Glutamatergic neuron (in vitro differentiated cells): ENCODE measurements at regions not wholly inside any gene's neighbourhood (a gene's known extent, or its start where the extent isn't known, plus 50 kb on each side); places are given as distances from the start of the nearest gene placed in this dataset.

Experiments used
- DNase-seq: peaks from one replicate; pipeline ENCODE4 v3.0.0; 2022
- H3K27ac Mint-ChIP-seq: one replicate; pipeline ENCODE4 v1.8.0; 2020; ENCODE audit warnings: mild to moderate bottlenecking, mixed read lengths, inconsistent platforms; ENCODE audit not compliant: unreplicated experiment
- H3K27me3 Mint-ChIP-seq: one replicate; pipeline ENCODE4 v1.8.0; 2020; ENCODE audit warnings: mild to moderate bottlenecking, moderate library complexity, mixed read lengths, inconsistent platforms; ENCODE audit not compliant: unreplicated experiment
- H3K36me3 Mint-ChIP-seq: one replicate; pipeline ENCODE4 v1.8.0; 2020; ENCODE audit warnings: mild to moderate bottlenecking, mixed read lengths, inconsistent platforms; ENCODE audit not compliant: unreplicated experiment
- H3K4me1 Mint-ChIP-seq: one replicate; pipeline ENCODE4 v1.8.0; 2020; ENCODE audit warnings: mild to moderate bottlenecking, low read depth, mixed read lengths, inconsistent platforms; ENCODE audit not compliant: unreplicated experiment
- H3K4me3 Mint-ChIP-seq: one replicate; pipeline ENCODE4 v1.8.0; 2020; ENCODE audit warnings: mild to moderate bottlenecking, mixed read lengths, inconsistent platforms; ENCODE audit not compliant: unreplicated experiment
- H3K9me3 Mint-ChIP-seq: one replicate; pipeline ENCODE4 v1.8.0; 2020; ENCODE audit warnings: mild to moderate bottlenecking, moderate library complexity, mixed read lengths, inconsistent platforms; ENCODE audit not compliant: unreplicated experiment
- CTCF ChIP-seq: fragments of 200-600 bp; sonication (generic); IDR thresholded peaks from one replicate; pipeline ENCODE4 v1.5.0; 2021; ENCODE audit not compliant: partially characterized antibody, unreplicated experiment

DNA sequence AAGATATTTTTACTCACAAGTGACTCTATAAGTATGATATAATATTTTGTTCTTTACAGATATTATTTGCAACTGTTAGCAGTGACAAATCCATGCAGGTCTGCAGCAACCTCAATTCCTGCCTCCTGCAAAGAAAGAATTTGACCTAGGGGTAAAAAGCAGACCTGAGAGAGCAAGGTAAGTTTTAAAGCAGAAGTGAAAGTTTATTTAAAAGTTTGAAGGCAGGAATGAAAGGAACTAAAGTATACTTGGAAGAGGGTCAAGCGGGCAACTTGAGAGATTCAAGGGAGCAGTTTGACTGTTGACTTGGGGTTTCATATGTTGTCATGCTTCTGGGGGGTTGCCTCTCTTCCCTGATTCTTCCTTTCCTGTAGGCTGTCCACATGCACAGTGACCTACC lies 520.1 kb upstream of the PCDH20 start:
- H3K4me1 Mint-ChIP-seq = no peaks in the 10 kb centered on the region
- no peak for TF ChIP-seq CTCF
- no peaks in the 10 kb centered on the region for H3K9me3 Mint-ChIP-seq
- no peaks in the 10 kb centered on the region for H3K36me3 Mint-ChIP-seq
- no peak overlapping the region for H3K4me3 Mint-ChIP-seq
- H3K27ac Mint-ChIP-seq = no peak overlapping the region
- H3K27me3 Mint-ChIP-seq = no peaks in the 10 kb centered on the region
- no peak for DNase-seq

DNA sequence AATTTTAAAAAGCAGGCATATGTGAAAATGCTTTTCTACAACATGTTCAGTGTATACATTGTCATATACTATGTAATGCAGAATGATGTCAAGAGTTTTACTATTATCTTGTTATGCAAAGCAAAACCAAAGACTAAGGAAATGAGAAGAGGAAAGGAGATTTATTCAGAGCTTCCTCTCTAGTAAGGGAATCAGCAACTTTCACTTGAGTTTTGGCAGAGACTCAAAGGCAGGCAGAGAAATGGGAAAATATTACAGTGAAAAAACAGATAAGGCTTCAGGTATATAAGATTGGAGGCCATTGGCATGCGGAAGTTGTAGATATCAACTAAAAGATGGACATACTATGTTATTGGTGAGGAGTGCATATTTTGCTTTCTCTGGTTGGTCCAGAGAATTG lies 512.0 kb upstream of the PCDH20 start:
- Mint-ChIP-seq H3K27me3 (no peaks in the 10 kb centered on the region), H3K4me1 (no peaks in the 10 kb centered on the region), H3K4me3 (no peak overlapping the region), H3K27ac (no peak overlapping the region), H3K36me3 (peaks cover 4% of the 10 kb centered on the region), H3K9me3 (no peaks in the 10 kb centered on the region)
- TF ChIP-seq CTCF = no peak
- DNase-seq = no peak

DNA sequence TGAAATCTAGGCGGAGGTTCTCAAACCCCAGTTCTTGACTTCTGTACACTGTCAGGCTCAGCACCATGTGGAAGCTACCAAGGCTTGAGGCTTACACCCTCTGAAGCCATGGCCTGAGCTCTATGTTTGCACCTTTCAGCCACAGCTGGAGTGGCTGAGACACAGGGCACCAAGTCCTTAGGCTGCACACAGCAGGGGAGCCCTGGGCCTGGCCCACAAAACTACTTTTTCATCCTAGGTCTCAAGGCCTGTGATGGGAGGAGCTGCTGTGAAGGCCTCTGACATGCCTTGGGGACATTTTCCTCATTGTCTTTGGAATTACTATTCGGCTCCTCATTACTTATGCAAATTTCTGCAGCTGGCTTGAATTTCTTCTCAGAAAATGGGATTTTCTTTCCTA lies 503.2 kb upstream of the PCDH20 start:
- H3K9me3 Mint-ChIP-seq = peaks cover 3% of the 10 kb centered on the region
- no peak for DNase-seq

DNA sequence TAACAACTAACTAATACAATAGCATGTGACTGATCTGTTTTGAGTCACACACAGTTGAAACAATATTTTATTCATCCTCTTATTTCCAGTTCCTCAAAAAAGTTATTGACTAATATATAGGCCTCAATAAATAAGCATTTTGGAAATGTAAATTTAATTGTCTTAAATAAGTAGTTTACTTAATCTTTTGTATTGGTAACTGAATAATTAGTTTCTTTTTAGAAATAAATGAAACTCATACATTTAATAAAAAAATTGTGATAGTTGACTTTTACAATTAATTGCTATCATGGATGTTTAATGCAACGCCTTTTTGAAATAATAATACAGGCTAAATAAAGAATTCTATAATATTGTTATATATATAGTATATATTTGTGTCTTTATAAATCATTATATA lies 500.8 kb upstream of the PCDH20 start:
- no peaks in the 10 kb centered on the region for H3K4me1 Mint-ChIP-seq
- no peak overlapping the region for H3K27ac Mint-ChIP-seq
- no peaks in the 10 kb centered on the region for H3K9me3 Mint-ChIP-seq
- H3K36me3 Mint-ChIP-seq = no peaks in the 10 kb centered on the region
- no peak for DNase-seq
- TF ChIP-seq CTCF = no peak
- no peak overlapping the region for H3K4me3 Mint-ChIP-seq
- H3K27me3 Mint-ChIP-seq = no peaks in the 10 kb centered on the region

More for the DNA sequence above, 503.2 kb upstream of the PCDH20 start:
- Mint-ChIP-seq H3K27ac (no peak overlapping the region), H3K4me1 (no peaks in the 10 kb centered on the region), H3K4me3 (no peak overlapping the region), H3K36me3 (peaks cover 4% of the 10 kb centered on the region), H3K27me3 (peaks cover 2% of the 10 kb centered on the region)
- no peak for TF ChIP-seq CTCF

DNA sequence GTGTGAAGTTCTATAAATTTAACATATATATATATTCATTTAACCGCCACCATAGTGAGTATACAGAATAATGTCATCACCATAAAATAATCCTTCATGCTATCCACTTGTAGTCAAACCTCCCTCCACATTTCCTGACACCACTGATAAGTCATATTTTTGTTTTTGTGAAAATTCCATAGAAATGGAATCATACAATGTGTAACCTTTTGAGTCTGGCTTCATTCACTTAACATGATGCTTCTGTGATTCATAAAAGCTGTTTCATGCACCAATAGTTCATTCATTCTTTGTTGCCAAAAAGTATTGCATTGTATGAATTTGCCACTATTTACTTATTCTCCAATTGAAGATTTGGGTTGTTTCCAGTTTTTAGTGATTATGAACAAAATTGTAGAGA lies 497.5 kb upstream of the PCDH20 start:
- no peak for DNase-seq
- H3K27ac Mint-ChIP-seq = no peak overlapping the region
- H3K27me3 Mint-ChIP-seq = no peaks in the 10 kb centered on the region
- no peaks in the 10 kb centered on the region for H3K9me3 Mint-ChIP-seq
- H3K36me3 Mint-ChIP-seq = no peaks in the 10 kb centered on the region
- H3K4me3 Mint-ChIP-seq = no peak overlapping the region
- no peak for TF ChIP-seq CTCF
- H3K4me1 Mint-ChIP-seq = no peaks in the 10 kb centered on the region
